HepG2 (cell line): ENCODE measurements at regions not wholly inside any gene's neighbourhood (a gene's known extent, or its start where the extent isn't known, plus 50 kb on each side); places are given as distances from the start of the nearest gene placed in this dataset.

Experiments used
- ATAC-seq: fragments of 200-7000 bp; cut with Tn5 transposase; 3 replicates; pipeline ENCODE4 v1.9.1; 2020; ENCODE audit warnings: mild to moderate bottlenecking, moderate library complexity
- BruUV-seq: library from RNA; stranded (reverse); fragments of 400-500 nt; replicated peaks from 2 replicates; lab custom pipeline; 2021; lab: Mats Ljungman, UMichigan
- CTCF ChIA-PET: fragments of 300-600 bp; formaldehyde crosslinking; extraction: SDS; loops from one replicate; lab custom pipeline; 2021; ENCODE audit warnings: low total read pairs, inconsistent platforms, low intra/inter-chr PET ratio; lab: Yijun Ruan, JAX
- POLR2A ChIA-PET: fragments of 350-600 bp; sonication (Branson Sonifier 250); formaldehyde crosslinking; loops from one replicate; lab custom pipeline; 2020; ENCODE audit warnings: antibody characterized with exemption, inconsistent platforms; lab: Yijun Ruan, JAX
- DNase-seq: peaks from one replicate; pipeline ENCODE4 v3.0.0-alpha.2; 2015; ENCODE audit warnings: low spot score
- FAIRE-seq: peaks from 3 replicates; lab custom pipeline; 2011; peaks lifted over from hg19 to GRCh38; lab: Jason Lieb, UNC
- H2AFZ ChIP-seq: one replicate; pipeline ENCODE4 v1.6.1; 2011; ENCODE audit warnings: low read length, inconsistent platforms
- H3K27ac ChIP-seq: fragments of 300-600 bp; 3 replicates; pipeline ENCODE4 v1.8.0; 2011; ENCODE audit warnings: mixed run types, mild to moderate bottlenecking, mixed read lengths, low read length, inconsistent platforms; ENCODE audit not compliant: insufficient read depth; ENCODE audit errors: extremely low read length
- H3K27me3 ChIP-seq, 2 experiments: fragments of 200-600 bp in 1 of 2; 2 replicates in 1 of 2; 3 replicates in 1 of 2; pipeline versions ENCODE4 v1.6.0 to v1.8.0; 2011; ENCODE audit warnings: low read length in 2 of 2, mild to moderate bottlenecking in 2 of 2, moderate library complexity in 2 of 2, inconsistent platforms in 1 of 2; ENCODE audit not compliant: insufficient read depth in 2 of 2, control insufficient read depth in 1 of 2
- H3K36me3 ChIP-seq, 2 experiments: fragments of 200-600 bp in 1 of 2; replicated peaks in 1 of 2; 2 replicates in 1 of 2; 3 replicates in 1 of 2; pipeline versions ENCODE4 v1.5.1 to v1.8.0; 2011; ENCODE audit warnings: low read length in 2 of 2, inconsistent platforms in 1 of 2; ENCODE audit not compliant: insufficient read depth in 2 of 2, control insufficient read depth in 1 of 2
- H3K4me1 ChIP-seq: 2 replicates; pipeline ENCODE4 v1.5.1; 2012; ENCODE audit warnings: low read length, inconsistent platforms; ENCODE audit not compliant: insufficient read depth
- H3K4me2 ChIP-seq: 2 replicates; pipeline ENCODE4 v1.6.0; 2011; ENCODE audit warnings: low read depth, low read length, inconsistent platforms
- H3K4me3 ChIP-seq, 3 experiments: fragments of 200-600 bp in 1 of 3; sonication (generic), shearing (Covaris generic) in 1 of 3; replicated peaks in 1 of 3; 2 replicates each; pipeline ENCODE4 v1.5.1; 2011 to 2016; ENCODE audit warnings: low read length in 3 of 3, inconsistent platforms in 2 of 3, low read depth in 2 of 3, mild to moderate bottlenecking in 2 of 3, control low read depth in 1 of 3, mixed read lengths in 1 of 3; ENCODE audit not compliant: insufficient read depth in 1 of 3
- H3K79me2 ChIP-seq: one replicate; pipeline ENCODE4 v1.6.1; 2011; ENCODE audit warnings: low read length, inconsistent platforms; ENCODE audit not compliant: insufficient read depth
- H3K9ac ChIP-seq: 2 replicates; pipeline ENCODE4 v1.6.0; 2011; ENCODE audit warnings: mild to moderate bottlenecking, low read depth, low read length, inconsistent platforms; ENCODE audit not compliant: insufficient read depth
- H3K9me3 ChIP-seq: 2 replicates; pipeline ENCODE4 v1.5.1; 2012; ENCODE audit warnings: mild to moderate bottlenecking, low read length
- H4K20me1 ChIP-seq: 2 replicates; pipeline ENCODE4 v1.6.0; 2011; ENCODE audit warnings: inconsistent platforms, mild to moderate bottlenecking, low read length, moderate library complexity; ENCODE audit not compliant: insufficient read depth
- CEBPB ChIP-seq: IDR thresholded peaks from 2 replicates; pipeline ENCODE4 v1.6.1; 2011; ENCODE audit warnings: low read depth, low read length, improper control_type of control experiment, borderline replicate concordance
- CENPX ChIP-seq: sonication (generic); formaldehyde crosslinking; IDR thresholded peaks from 2 replicates; pipeline ENCODE4 v1.9.0; 2021; ENCODE audit warnings: mild to moderate bottlenecking, missing genetic modification reagents, moderate library complexity
- EED ChIP-seq: sonication (generic); formaldehyde crosslinking; IDR thresholded peaks from 2 replicates; pipeline ENCODE4 v1.5.0; 2020; ENCODE audit warnings: mild to moderate bottlenecking, missing genetic modification reagents
- HIVEP1 ChIP-seq: sonication (generic); formaldehyde crosslinking; IDR thresholded peaks from 2 replicates; pipeline ENCODE4 v1.4.0; 2020; ENCODE audit warnings: mild to moderate bottlenecking, missing genetic modification reagents
- PCBP2 ChIP-seq: fragments of 200-400 bp; formaldehyde crosslinking; optimal IDR thresholded peaks from 2 replicates; pipeline ENCODE3; 2018; ENCODE audit warnings: low read length, low read depth; ENCODE audit not compliant: poor library complexity, severe bottlenecking
- RXRA ChIP-seq: sonication (generic); formaldehyde crosslinking; IDR thresholded peaks from 2 replicates; pipeline ENCODE4 v1.5.1; 2020; ENCODE audit warnings: missing genetic modification reagents
- SRF ChIP-seq: IDR thresholded peaks from 2 replicates; pipeline ENCODE4 v1.6.1; 2011; ENCODE audit warnings: mild to moderate bottlenecking, low read depth, low read length, moderate library complexity
- STAG1 ChIP-seq: sonication (generic); formaldehyde crosslinking; IDR thresholded peaks from 2 replicates; pipeline ENCODE4 v1.4.0; 2020; ENCODE audit warnings: missing genetic modification reagents
- ZNF776 ChIP-seq: sonication (generic); formaldehyde crosslinking; IDR thresholded peaks from 2 replicates; pipeline ENCODE4 v1.4.0; 2020; ENCODE audit warnings: mild to moderate bottlenecking, missing genetic modification reagents
- ZNF841 ChIP-seq: sonication (generic); formaldehyde crosslinking; IDR thresholded peaks from 2 replicates; pipeline ENCODE4 v1.8.1; 2023; ENCODE audit warnings: missing genetic modification reagents, borderline replicate concordance
- WGBS: methylation state at CpG from one replicate; pipeline ENCODE4 v1.1.6; 2017; ENCODE audit warnings: low lambda C conversion rate; 5-methylcytosine and 5-hydroxymethylcytosine counted together
- in situ Hi-C: cut with HindIII; loops from 2 replicates; pipeline ENCODE4 v1.10.0; 2017; ENCODE audit warnings: low pct_unique_long_range_greater_than_20kb; ENCODE audit not compliant: extremely low pct_ligation_motif_present
- intact Hi-C: fragments of 100-400 bp; cut with micrococcal nuclease; formaldehyde crosslinking; loops from one replicate; pipeline ENCODE4 v1.10.0; 2022; ENCODE audit not compliant: unreplicated experiment
- TF ChIP-seq, protein P1 (sequence below): sonication (generic); formaldehyde crosslinking; IDR thresholded peaks from 2 replicates; pipeline ENCODE4 v1.5.0; 2020; ENCODE audit warnings: missing genetic modification reagents
- TF ChIP-seq, protein P2 (sequence below): sonication (generic); formaldehyde crosslinking; IDR thresholded peaks from 2 replicates; pipeline ENCODE4 v1.5.0; 2020; ENCODE audit warnings: mild to moderate bottlenecking, missing genetic modification reagents, moderate library complexity
- TF ChIP-seq, protein P3 (sequence below): sonication (generic); formaldehyde crosslinking; IDR thresholded peaks from 2 replicates; pipeline ENCODE4 v1.8.1; 2023; ENCODE audit warnings: mild to moderate bottlenecking, moderate library complexity, missing genetic modification reagents

DNA sequence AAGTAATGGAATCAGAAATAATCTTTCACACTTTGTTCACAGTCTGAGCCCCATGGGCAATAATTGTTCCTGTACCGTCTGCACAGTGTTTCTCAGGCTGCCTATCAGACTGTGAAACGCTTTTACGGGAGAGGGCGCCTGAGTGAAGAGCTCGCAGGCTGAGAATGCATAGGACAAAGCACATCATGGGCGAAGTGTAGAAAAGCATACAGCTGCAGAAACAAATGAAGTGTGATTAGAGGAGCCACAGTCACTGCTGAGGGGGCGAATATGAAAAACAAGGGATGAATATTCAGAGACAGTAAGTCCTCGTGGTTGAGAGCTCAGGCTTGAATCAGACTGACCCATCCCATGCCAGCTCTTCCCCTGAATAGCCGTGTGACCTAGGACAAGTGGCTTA lies 438.4 kb upstream of the DCN start:
- no peaks in the 10 kb centered on the region for H3K79me2 ChIP-seq
- H3K27me3 ChIP-seq: no peaks in the 10 kb centered on the region
- TF ChIP-seq HIVEP1 (CRISPR knock-in tag) (no peak), SRF (no peak), CEBPB (no peak), ZNF841 (CRISPR knock-in tag) (no peak), STAG1 (CRISPR knock-in tag) (peak; percentile 45), EED (CRISPR knock-in tag) (no peak), PCBP2 (no peak), RXRA (CRISPR knock-in tag) (no peak), CENPX (CRISPR knock-in tag) (no peak), ZNF776 (CRISPR knock-in tag) (no peak)
- TF ChIP-seq, protein P1, sequence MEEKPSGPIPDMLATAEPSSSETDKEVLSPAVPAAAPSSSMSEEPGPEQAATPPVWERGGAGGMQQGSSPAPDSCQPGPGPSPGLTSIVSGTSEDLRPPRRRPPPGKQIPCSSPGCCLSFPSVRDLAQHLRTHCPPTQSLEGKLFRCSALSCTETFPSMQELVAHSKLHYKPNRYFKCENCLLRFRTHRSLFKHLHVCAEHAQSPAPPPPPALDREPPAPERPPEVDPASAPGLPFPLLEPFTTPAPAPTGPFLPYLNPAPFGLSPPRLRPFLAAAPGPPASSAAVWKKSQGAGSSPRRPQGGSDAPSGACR (CRISPR knock-in tag): no peak
- TF ChIP-seq, protein P2, sequence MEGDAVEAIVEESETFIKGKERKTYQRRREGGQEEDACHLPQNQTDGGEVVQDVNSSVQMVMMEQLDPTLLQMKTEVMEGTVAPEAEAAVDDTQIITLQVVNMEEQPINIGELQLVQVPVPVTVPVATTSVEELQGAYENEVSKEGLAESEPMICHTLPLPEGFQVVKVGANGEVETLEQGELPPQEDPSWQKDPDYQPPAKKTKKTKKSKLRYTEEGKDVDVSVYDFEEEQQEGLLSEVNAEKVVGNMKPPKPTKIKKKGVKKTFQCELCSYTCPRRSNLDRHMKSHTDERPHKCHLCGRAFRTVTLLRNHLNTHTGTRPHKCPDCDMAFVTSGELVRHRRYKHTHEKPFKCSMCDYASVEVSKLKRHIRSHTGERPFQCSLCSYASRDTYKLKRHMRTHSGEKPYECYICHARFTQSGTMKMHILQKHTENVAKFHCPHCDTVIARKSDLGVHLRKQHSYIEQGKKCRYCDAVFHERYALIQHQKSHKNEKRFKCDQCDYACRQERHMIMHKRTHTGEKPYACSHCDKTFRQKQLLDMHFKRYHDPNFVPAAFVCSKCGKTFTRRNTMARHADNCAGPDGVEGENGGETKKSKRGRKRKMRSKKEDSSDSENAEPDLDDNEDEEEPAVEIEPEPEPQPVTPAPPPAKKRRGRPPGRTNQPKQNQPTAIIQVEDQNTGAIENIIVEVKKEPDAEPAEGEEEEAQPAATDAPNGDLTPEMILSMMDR: peak; percentile 24; the same call in 1 of the 2 replicates
- TF ChIP-seq, protein P3, sequence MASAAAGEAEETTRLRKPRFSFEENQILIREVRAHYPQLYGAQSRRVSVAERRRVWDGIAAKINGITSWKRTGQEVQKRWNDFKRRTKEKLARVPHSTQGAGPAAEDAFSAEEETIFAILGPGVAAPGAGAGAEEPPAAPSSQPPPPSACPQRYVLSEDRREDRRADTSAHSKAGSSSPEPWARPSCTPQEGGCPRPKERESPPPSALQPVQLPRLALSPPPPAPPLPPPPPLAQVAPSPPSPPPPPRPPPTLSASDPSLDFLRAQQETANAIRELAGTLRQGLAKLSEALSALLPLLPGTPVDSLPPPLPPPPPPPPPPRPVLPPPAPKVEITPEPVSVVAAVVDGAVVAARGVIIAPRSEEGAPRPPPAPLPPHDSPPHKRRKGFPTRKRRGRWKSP (CRISPR knock-in tag): no peak
- no TSS peak for BruUV-seq
- CTCF ChIA-PET: no interaction called here
- in situ Hi-C loops: no loop called here
- FAIRE-seq (no peak), ATAC-seq (peak; percentile 77), DNase-seq (no peak)
- POLR2A ChIA-PET: no interaction called here
- WGBS: 11% methylated on average over 9 of the region's 9 CpGs
- no peak overlapping the region for H3K4me3 ChIP-seq
- H3K4me2 ChIP-seq: no peak overlapping the region
- intact Hi-C loops: no loop called here
- no peaks in the 10 kb centered on the region for H3K9me3 ChIP-seq
- no peaks in the 10 kb centered on the region for H4K20me1 ChIP-seq
- no peak overlapping the region for H2AFZ ChIP-seq
- no peaks in the 10 kb centered on the region for H3K36me3 ChIP-seq
- H3K4me1 ChIP-seq: no peaks in the 10 kb centered on the region
- H3K27ac ChIP-seq: no peak overlapping the region
- no peak overlapping the region for H3K9ac ChIP-seq
